ENCODE measurements at regions not wholly inside any gene's neighbourhood (a gene's known extent, or its start where the extent isn't known, plus 50 kb on each side); places are given as distances from the start of the nearest gene placed in this dataset.
A peak's percentile ranks its signal among the peaks of the same experiment; 100 is the strongest.

DNA sequence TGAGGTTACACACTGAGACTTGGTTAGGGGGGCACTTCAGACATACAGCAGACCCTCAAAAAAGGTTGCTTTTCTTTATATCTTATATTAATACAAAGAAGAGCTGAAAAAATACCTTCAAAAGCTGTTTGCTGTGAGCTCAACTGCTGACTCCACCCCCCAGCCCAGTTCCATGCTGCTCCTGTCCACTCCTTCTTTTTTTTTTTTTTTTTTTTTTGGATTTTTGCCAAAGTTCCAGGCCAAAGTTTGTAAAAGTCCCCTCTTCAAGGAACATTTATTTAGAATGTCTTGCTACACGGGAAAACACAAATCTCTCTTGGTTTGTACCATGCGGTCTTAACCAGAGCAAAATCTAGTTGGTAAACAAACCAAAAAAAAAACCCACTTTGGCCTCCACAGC lies 85.3 kb upstream of the AKAP12 start:
- TF ChIP-seq CTCF (conservative IDR thresholded peaks at IDR 0.05; ENCODE audit: control insufficient read depth, insufficient read depth, low read depth, low read length), result no peak
- H3K4me3 ChIP-seq (ENCODE audit: control insufficient read depth, low read depth, low read length), result no peak overlapping the region
- DNase-seq (ENCODE audit: low read depth), result peak; percentile 25

DNA sequence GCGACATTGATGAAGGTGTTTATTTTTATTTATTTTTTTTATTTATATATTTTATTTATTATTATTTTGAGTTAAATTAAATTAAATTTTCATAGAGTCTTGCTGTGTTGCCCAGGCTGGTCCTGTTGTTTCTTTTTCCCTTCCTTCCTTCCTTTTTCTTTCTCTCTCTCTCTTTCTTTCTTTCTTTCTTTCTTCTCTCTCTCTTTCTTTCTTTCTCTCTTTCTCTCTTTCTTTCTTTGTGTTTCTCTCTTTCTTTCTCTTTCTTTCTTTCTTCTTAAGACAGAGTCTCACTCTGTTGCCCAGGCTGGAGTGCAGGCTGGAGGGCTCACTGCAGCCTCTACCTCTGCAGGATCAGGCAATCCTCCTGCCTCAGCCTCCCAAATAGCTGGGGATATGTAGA lies 84.7 kb upstream of the AKAP12 start:
- H3K4me3 ChIP-seq (ENCODE audit: control insufficient read depth, low read depth, low read length), result no peak overlapping the region
- TF ChIP-seq CTCF (conservative IDR thresholded peaks at IDR 0.05; ENCODE audit: control insufficient read depth, insufficient read depth, low read depth, low read length), result no peak
- no peak for DNase-seq (ENCODE audit: low read depth)

DNA sequence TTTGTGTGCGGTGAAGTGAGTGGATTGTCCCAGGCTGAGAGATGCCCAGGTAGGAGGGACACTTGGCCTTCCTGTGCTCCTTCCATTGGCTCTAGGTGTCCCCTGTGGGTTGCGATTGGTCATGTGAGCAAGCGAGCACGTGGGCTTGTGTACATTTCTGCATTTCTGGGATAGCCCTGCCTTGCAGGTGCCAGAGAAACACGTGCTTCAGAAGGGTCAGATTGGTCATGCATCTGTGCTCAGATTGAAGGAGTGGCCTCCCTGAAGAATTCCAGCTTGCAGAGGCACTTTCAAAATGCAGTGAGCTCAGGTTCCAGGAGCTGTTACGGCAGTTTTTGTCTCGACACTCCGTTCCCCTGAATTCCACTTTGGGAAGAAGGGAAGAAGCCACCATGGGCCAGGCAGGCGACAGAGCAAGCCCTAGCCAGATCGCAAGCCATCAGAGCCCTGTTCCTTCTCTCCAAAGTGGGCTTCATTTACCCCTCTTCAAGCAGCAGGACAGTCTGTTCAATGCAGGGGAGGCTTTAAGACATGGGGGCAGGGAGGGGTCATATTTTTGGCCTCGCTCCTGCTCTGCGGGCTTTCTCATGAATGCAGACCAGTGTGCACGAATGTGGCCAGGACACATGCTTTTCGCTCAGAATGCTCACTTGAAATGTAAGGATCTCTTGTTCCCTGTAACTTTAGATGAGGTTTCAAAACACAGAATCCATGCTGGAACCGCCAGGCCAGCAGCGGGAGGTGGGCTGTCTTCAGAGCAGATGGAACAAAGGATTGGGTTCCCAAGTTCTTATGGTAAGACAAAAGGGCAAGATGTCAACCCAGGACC lies 78.6 kb upstream of the AKAP12 start:
- no peak overlapping the region for H3K4me3 ChIP-seq (ENCODE audit: control insufficient read depth, low read depth, low read length)
- TF ChIP-seq CTCF (conservative IDR thresholded peaks at IDR 0.05; ENCODE audit: control insufficient read depth, insufficient read depth, low read depth, low read length), result no peak
- DNase-seq (ENCODE audit: low read depth), result no peak

DNA sequence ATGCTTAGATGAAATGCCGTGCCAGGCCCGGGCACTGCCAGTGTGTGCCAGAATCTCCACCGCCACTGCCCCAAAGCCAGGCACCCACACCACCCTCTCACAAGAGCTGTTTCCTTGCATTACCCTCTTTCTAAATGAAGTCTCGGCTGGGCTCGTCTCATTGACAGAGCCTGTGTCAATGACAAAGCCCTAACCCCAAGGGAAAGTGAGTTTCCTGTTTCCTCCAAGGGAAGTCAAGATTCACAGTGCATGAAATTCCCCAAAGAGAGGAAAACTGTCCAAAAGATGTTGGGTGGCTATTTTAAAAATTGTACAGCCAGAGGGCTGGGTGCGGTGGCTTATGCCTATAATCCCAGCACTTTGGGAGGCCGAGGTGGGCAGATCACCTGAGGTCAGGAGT lies 75.4 kb upstream of the AKAP12 start:
- TF ChIP-seq CTCF (conservative IDR thresholded peaks at IDR 0.05; ENCODE audit: control insufficient read depth, insufficient read depth, low read depth, low read length), result no peak

GRCh38 chr6:151166180-151166579 lies 73.6 kb upstream of the AKAP12 start:
- DNase-seq (ENCODE audit: low read depth), result peak; percentile 8
- H3K4me3 ChIP-seq (ENCODE audit: control insufficient read depth, low read depth, low read length), result no peak overlapping the region
- no peak for TF ChIP-seq CTCF (conservative IDR thresholded peaks at IDR 0.05; ENCODE audit: control insufficient read depth, insufficient read depth, low read depth, low read length)

More for the DNA sequence above, 75.4 kb upstream of the AKAP12 start:
- no peak overlapping the region for H3K4me3 ChIP-seq (ENCODE audit: control insufficient read depth, low read depth, low read length)
- no peak for DNase-seq (ENCODE audit: low read depth)

GRCh38 chr6:151167034-151167433 lies 72.7 kb upstream of the AKAP12 start:
- DNase-seq (ENCODE audit: low read depth), result no peak
- TF ChIP-seq CTCF (conservative IDR thresholded peaks at IDR 0.05; ENCODE audit: control insufficient read depth, insufficient read depth, low read depth, low read length), result no peak
- H3K4me3 ChIP-seq (ENCODE audit: control insufficient read depth, low read depth, low read length), result no peak overlapping the region
